Activated T-cell treated with anti-CD3 and anti-CD28 coated beads for 4 hours (primary cell): ENCODE measurements at regions not wholly inside any gene's neighbourhood (a gene's known extent, or its start where the extent isn't known, plus 50 kb on each side); places are given as distances from the start of the nearest gene placed in this dataset.
"Not testable (repeated sequence)": the region's sequence is repeated elsewhere in the genome, so short reads cannot be mapped to it uniquely, and the experiment has no call there.

Source experiments
- DNase-seq: peaks from one replicate; pipeline ENCODE4 v3.0.0-alpha.2; 2020

GRCh38 chr12:131494741-131495524 is 216.0 kb upstream of the SFSWAP start:
- DNase-seq = no peak

- no peak for DNase-seq
These were observed 212.9 kb upstream of the SFSWAP start for GRCh38 chr12:131497966-131498365.

GRCh38 chr12:131499160-131499863 is 211.6 kb upstream of the SFSWAP start:
- no peak for DNase-seq

GRCh38 chr12:131499864-131500190 is 211.1 kb upstream of the SFSWAP start:
- DNase-seq = no peak

GRCh38 chr12:131500564-131500963 is 210.3 kb upstream of the SFSWAP start:
- DNase-seq = no peak

- no peak for DNase-seq
These were observed 205.3 kb upstream of the SFSWAP start for GRCh38 chr12:131505561-131505960.

GRCh38 chr12:131506426-131506825 is 204.5 kb upstream of the SFSWAP start:
- DNase-seq = no peak

- DNase-seq = no peak
These were observed 203.8 kb upstream of the SFSWAP start for GRCh38 chr12:131507094-131507493.

GRCh38 chr12:131507881-131508280 is 203.0 kb upstream of the SFSWAP start:
- DNase-seq = no peak

GRCh38 chr12:131509701-131510100 is 201.2 kb upstream of the SFSWAP start:
- no peak for DNase-seq

- no peak for DNase-seq
These were observed 200.5 kb upstream of the SFSWAP start for GRCh38 chr12:131510431-131510830.

GRCh38 chr12:131511391-131511802 is 199.5 kb upstream of the SFSWAP start:
- DNase-seq = peak; percentile 32

GRCh38 chr12:131511803-131512561 is 198.9 kb upstream of the SFSWAP start:
- DNase-seq = no peak

GRCh38 chr12:131513606-131514005 is 197.3 kb upstream of the SFSWAP start:
- no peak for DNase-seq

- not testable (repeated sequence) for DNase-seq
These were observed 190.3 kb upstream of the SFSWAP start for GRCh38 chr12:131520553-131520952.

GRCh38 chr12:131521326-131521725 is 189.6 kb upstream of the SFSWAP start:
- DNase-seq = no peak

- no peak for DNase-seq
These were observed 184.9 kb upstream of the SFSWAP start for GRCh38 chr12:131525795-131526508.

GRCh38 chr12:131527092-131527491 is 183.8 kb upstream of the SFSWAP start:
- DNase-seq = no peak

GRCh38 chr12:131527736-131528135 is 183.2 kb upstream of the SFSWAP start:
- no peak for DNase-seq

GRCh38 chr12:131528144-131528543 is 182.7 kb upstream of the SFSWAP start:
- DNase-seq = no peak

- DNase-seq = no peak
These were observed 182.2 kb upstream of the SFSWAP start for GRCh38 chr12:131528667-131529066.

- no peak for DNase-seq
These were observed 181.5 kb upstream of the SFSWAP start for GRCh38 chr12:131529196-131530040.
